Ishikawa (cell line): ENCODE measurements at regions not wholly inside any gene's neighbourhood (a gene's known extent, or its start where the extent isn't known, plus 50 kb on each side); places are given as distances from the start of the nearest gene placed in this dataset.

ENCODE experiments used
- NFIC ChIP-seq: IDR thresholded peaks from 2 replicates; pipeline ENCODE4 v1.6.1; 2012
- TEAD4 ChIP-seq: IDR thresholded peaks from 2 replicates; pipeline ENCODE4 v1.6.1; 2012
- TF ChIP-seq, protein P1 (sequence below): IDR thresholded peaks from 2 replicates; pipeline ENCODE4 v1.6.1; 2012
- TF ChIP-seq, protein P2 (sequence below): IDR thresholded peaks from 2 replicates; pipeline ENCODE4 v1.6.1; 2012

GRCh38 chr11:97158243-97158642 is 768.4 kb downstream of the JRKL start:
- TF ChIP-seq, protein P1, sequence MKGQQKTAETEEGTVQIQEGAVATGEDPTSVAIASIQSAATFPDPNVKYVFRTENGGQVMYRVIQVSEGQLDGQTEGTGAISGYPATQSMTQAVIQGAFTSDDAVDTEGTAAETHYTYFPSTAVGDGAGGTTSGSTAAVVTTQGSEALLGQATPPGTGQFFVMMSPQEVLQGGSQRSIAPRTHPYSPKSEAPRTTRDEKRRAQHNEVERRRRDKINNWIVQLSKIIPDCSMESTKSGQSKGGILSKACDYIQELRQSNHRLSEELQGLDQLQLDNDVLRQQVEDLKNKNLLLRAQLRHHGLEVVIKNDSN = no peak
- TF ChIP-seq TEAD4 (no peak), NFIC (no peak)
- TF ChIP-seq, protein P2, sequence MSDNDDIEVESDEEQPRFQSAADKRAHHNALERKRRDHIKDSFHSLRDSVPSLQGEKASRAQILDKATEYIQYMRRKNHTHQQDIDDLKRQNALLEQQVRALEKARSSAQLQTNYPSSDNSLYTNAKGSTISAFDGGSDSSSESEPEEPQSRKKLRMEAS = no peak
